Left ventricle myocardium inferior (tissue), 1 donor: ENCODE measurements at regions not wholly inside any gene's neighbourhood (a gene's known extent, or its start where the extent isn't known, plus 50 kb on each side); places are given as distances from the start of the nearest gene placed in this dataset.

ENCODE experiments used
- DNase-seq: peaks from one replicate; pipeline ENCODE4 v3.0.0-alpha.2; 2020
- H3K27ac ChIP-seq: fragments of 200-600 bp; replicated peaks from 2 replicates; pipeline ENCODE4 v1.8.0; 2021
- H3K27me3 ChIP-seq: fragments of 200-600 bp; 2 replicates; pipeline ENCODE4 v1.8.0; 2021; ENCODE audit warnings: low read depth
- H3K36me3 ChIP-seq: fragments of 200-600 bp; 2 replicates; pipeline ENCODE4 v1.8.0; 2021
- H3K4me1 ChIP-seq: fragments of 200-600 bp; 2 replicates; pipeline ENCODE4 v1.8.0; 2021
- H3K4me3 ChIP-seq: fragments of 200-600 bp; 2 replicates; pipeline ENCODE4 v1.8.0; 2021; ENCODE audit warnings: mild to moderate bottlenecking, moderate library complexity
- H3K9me3 ChIP-seq: fragments of 200-600 bp; replicated peaks from 2 replicates; pipeline ENCODE4 v1.8.0; 2021
- CTCF ChIP-seq: fragments of 200-600 bp; IDR thresholded peaks from 2 replicates; pipeline ENCODE4 v1.8.0; 2021; ENCODE audit warnings: antibody characterized with exemption, mild to moderate bottlenecking, borderline replicate concordance
- intact Hi-C: fragments of 100-400 bp; cut with micrococcal nuclease; formaldehyde crosslinking; loops from one replicate; pipeline ENCODE4 v1.11.0; 2022
- donor health status: DM: no; HTN: yes; CAD: no; lungs with severe emphysema.

GRCh38 chr18:42442656-42443055, 487.6 kb downstream of the PIK3C3 start:
- intact Hi-C loops, result no loop called here
- H3K4me3 ChIP-seq, result no peak overlapping the region
- no peak for TF ChIP-seq CTCF

DNA sequence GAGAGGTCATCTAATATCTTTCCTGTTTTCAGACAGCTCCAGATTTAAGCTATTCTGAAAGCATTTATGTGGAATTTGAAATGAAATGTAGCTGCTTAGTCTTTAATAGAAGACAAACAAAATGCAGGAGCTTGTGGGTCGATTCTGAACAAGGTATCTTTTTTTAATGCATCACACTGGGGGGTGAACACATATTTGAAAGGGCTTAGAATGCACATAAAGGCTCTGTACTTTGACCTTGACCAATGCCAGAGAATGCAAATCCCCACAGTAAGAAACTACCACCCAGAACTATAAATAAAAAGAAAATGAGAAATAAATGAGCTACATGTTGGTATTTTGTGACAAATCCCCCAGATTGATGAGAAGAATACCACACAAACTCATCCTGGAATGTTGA, 489.3 kb downstream of the PIK3C3 start:
- H3K4me3 ChIP-seq, result no peak overlapping the region
- H3K9me3 ChIP-seq, result peaks cover 21% of the 10 kb centered on the region
- intact Hi-C loops, result no loop called here
- no peak for TF ChIP-seq CTCF
- H3K27me3 ChIP-seq, result no peaks in the 10 kb centered on the region
- H3K4me1 ChIP-seq, result peaks cover 4% of the 10 kb centered on the region
- no peak overlapping the region for H3K27ac ChIP-seq
- no peaks in the 10 kb centered on the region for H3K36me3 ChIP-seq
- DNase-seq, result no peak

More at GRCh38 chr18:42442656-42443055, 487.6 kb downstream of the PIK3C3 start:
- H3K36me3 ChIP-seq, result no peaks in the 10 kb centered on the region
- H3K27ac ChIP-seq, result no peak overlapping the region
- no peak for DNase-seq
- H3K27me3 ChIP-seq, result no peaks in the 10 kb centered on the region
- peaks cover 8% of the 10 kb centered on the region for H3K9me3 ChIP-seq
- peaks cover 4% of the 10 kb centered on the region for H3K4me1 ChIP-seq

DNA sequence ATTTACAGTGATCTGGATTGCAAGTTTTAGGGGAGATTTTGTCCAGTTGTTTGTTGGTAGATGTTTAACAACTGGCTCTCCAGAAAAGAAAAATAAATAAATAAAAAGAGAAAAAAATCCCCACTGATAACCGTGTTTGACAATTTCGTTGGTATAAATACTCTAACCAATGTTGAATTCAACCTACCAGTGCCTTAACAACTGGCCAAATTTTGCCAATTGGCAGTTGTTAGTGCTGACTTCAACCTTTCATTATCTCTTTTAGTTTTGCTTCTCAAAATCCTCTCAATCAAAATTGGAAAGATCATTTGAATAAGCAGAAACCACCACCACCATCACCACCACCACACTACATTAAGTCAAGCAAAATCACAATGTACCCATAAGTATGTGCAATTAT, 490.3 kb downstream of the PIK3C3 start:
- no peak for TF ChIP-seq CTCF
- H3K27me3 ChIP-seq, result no peaks in the 10 kb centered on the region
- peaks cover 4% of the 10 kb centered on the region for H3K4me1 ChIP-seq
- H3K4me3 ChIP-seq, result no peak overlapping the region
- DNase-seq, result no peak
- H3K27ac ChIP-seq, result no peak overlapping the region
- peaks cover 21% of the 10 kb centered on the region for H3K9me3 ChIP-seq
- intact Hi-C loops, result no loop called here
- no peaks in the 10 kb centered on the region for H3K36me3 ChIP-seq

GRCh38 chr18:42446195-42446594, 491.2 kb downstream of the PIK3C3 start:
- intact Hi-C loops, result no loop called here
- no peak overlapping the region for H3K27ac ChIP-seq
- H3K36me3 ChIP-seq, result no peaks in the 10 kb centered on the region
- peaks cover 4% of the 10 kb centered on the region for H3K4me1 ChIP-seq
- H3K27me3 ChIP-seq, result no peaks in the 10 kb centered on the region
- peaks cover 21% of the 10 kb centered on the region for H3K9me3 ChIP-seq
- DNase-seq, result no peak
- H3K4me3 ChIP-seq, result no peak overlapping the region
- no peak for TF ChIP-seq CTCF

GRCh38 chr18:42447688-42448087, 492.7 kb downstream of the PIK3C3 start:
- Histone ChIP-seq H3K27ac (no peak overlapping the region), H3K4me1 (peaks cover 4% of the 10 kb centered on the region), H3K36me3 (no peaks in the 10 kb centered on the region), H3K27me3 (no peaks in the 10 kb centered on the region), H3K9me3 (peaks cover 21% of the 10 kb centered on the region), H3K4me3 (no peak overlapping the region)
- DNase-seq, result no peak
- intact Hi-C loops, result no loop called here
- TF ChIP-seq CTCF, result no peak

GRCh38 chr18:42458226-42458625, 503.2 kb downstream of the PIK3C3 start:
- intact Hi-C loops, result no loop called here
- Histone ChIP-seq H3K27ac (no peak overlapping the region), H3K36me3 (no peaks in the 10 kb centered on the region), H3K4me1 (no peaks in the 10 kb centered on the region), H3K9me3 (no peaks in the 10 kb centered on the region), H3K27me3 (no peaks in the 10 kb centered on the region), H3K4me3 (no peak overlapping the region)
- no peak for DNase-seq
- no peak for TF ChIP-seq CTCF
